Heart right ventricle (tissue), 16 donors: ENCODE measurements at regions not wholly inside any gene's neighbourhood (a gene's known extent, or its start where the extent isn't known, plus 50 kb on each side); places are given as distances from the start of the nearest gene placed in this dataset.

Experiments used
- ATAC-seq, 8 donors: fragments of 200-7000 bp; cut with Tn5 transposase; one replicate each; pipeline ENCODE4 v1.9.1; 2020; ENCODE audit warnings: mild to moderate bottlenecking in 8 of 8, moderate library complexity in 8 of 8, moderate number of reproducible peaks in 1 of 8
- DNase-seq, 2 donors: peaks; one replicate each; pipeline ENCODE4 v3.0.0-alpha.2; 2020
- H3K27ac ChIP-seq, 10 donors: fragments of 200-600 bp; sonication (generic) in 2 of 10; one replicate each; pipeline versions ENCODE4 v1.5.0 to v1.8.0; 2020 to 2022; ENCODE audit warnings: mild to moderate bottlenecking in 3 of 10
- H3K27me3 ChIP-seq, 7 donors: fragments of 200-600 bp; one replicate each; pipeline ENCODE4 v1.8.0; 2021 to 2022; ENCODE audit warnings: mild to moderate bottlenecking in 2 of 7
- H3K36me3 ChIP-seq, 9 donors: fragments of 200-600 bp; sonication (generic) in 1 of 9; one replicate each; pipeline versions ENCODE4 v1.5.0 to v1.8.0; 2020 to 2022; ENCODE audit warnings: mild to moderate bottlenecking in 2 of 9
- H3K4me1 ChIP-seq, 9 donors: fragments of 200-600 bp; sonication (generic) in 1 of 9; one replicate each; pipeline versions ENCODE4 v1.5.0 to v1.8.0; 2020 to 2022; ENCODE audit warnings: mild to moderate bottlenecking in 4 of 9
- H3K4me3 ChIP-seq, 10 donors: fragments of 200-600 bp; sonication (generic) in 2 of 10; one replicate each; pipeline versions ENCODE4 v1.5.0 to v1.8.0; 2020 to 2022; ENCODE audit warnings: mild to moderate bottlenecking in 7 of 10, moderate library complexity in 2 of 10
- H3K9me3 ChIP-seq, 11 donors: fragments of 200-600 bp in 10 of 11; sonication (generic) in 2 of 11; one replicate each; pipeline versions ENCODE4 v1.5.0 to v1.8.0; 2013 to 2022; ENCODE audit warnings: mild to moderate bottlenecking in 2 of 11, control low read depth in 1 of 11, moderate library complexity in 1 of 11
- WGBS, 2 donors: extraction: QIAGEN DNeasy Blood & Tissue Kit; methylation state at CpG; one replicate each; pipeline ENCODE4 v1.1.7; 2013; ENCODE audit warnings: inconsistent platforms in 1 of 2; 5-methylcytosine and 5-hydroxymethylcytosine counted together
- intact Hi-C, 10 donors: fragments of 100-400 bp; cut with DNase I; formaldehyde crosslinking; loops; one replicate each; pipeline versions ENCODE4 v1.11.1 to v1.14.2; 2022
- TF ChIP-seq, protein P1 (sequence below), 9 donors: fragments of 200-600 bp; sonication (generic) in 2 of 9; IDR thresholded peaks; one replicate each; pipeline versions ENCODE4 v1.5.0 to v1.8.0; 2021 to 2022; ENCODE audit warnings: antibody characterized with exemption in 9 of 9, mild to moderate bottlenecking in 5 of 9, moderate library complexity in 1 of 9
- donor health status: Arrhythmogenic right ventricular cardiomyopathy.
- donor health status: ischemic (EF 13 %, LVEDD 7.1; RV severe dilation, severe dysfunction).
- donor health status: healthy with polysubstance abuse.
- donor health status: DM: no; HTN: yes; CAD: no.
- donor health status: DM: no; HTN: no; CAD: no.
- donor health status: ischemic (EF 25% LVEDD 6.9; RV normal size, moderate dysfunction).
- donor health status: ischemic (EF 25% LVEDD 5.7; RV mildly dilated, moderate dysfunction).
- donor health status: healthy.
- donor health status: DM: yes; HTN: yes; CAD: no.
- donor health status: Ischemic cardiomyopathy.
- donor health status: ischemic (EF 35%, LVEDD 5.7; RV mildly dilated, moderate dysfunction).
- donor health status: nonischemic (EF 11% LVEDD 7.7; RV severe dilation, severe dysfunction).
- donor health status: DM: yes; HTN: yes; CAD: no.
- donor health status: PGD.
- donor health status: ischemic (EF 29% LVEDD 5.4; RV normal size, mild dysfunction).
- donor health status: nonischemic (EF 23%, LVEDD 6.1; RV moderate dilation, normal function).

- 84 to 85% methylated on average over 2 of the region's 2 CpGs for WGBS, 2 donors
- H3K9me3 ChIP-seq = no peaks in the 10 kb centered on the region
- TF ChIP-seq, protein P1, sequence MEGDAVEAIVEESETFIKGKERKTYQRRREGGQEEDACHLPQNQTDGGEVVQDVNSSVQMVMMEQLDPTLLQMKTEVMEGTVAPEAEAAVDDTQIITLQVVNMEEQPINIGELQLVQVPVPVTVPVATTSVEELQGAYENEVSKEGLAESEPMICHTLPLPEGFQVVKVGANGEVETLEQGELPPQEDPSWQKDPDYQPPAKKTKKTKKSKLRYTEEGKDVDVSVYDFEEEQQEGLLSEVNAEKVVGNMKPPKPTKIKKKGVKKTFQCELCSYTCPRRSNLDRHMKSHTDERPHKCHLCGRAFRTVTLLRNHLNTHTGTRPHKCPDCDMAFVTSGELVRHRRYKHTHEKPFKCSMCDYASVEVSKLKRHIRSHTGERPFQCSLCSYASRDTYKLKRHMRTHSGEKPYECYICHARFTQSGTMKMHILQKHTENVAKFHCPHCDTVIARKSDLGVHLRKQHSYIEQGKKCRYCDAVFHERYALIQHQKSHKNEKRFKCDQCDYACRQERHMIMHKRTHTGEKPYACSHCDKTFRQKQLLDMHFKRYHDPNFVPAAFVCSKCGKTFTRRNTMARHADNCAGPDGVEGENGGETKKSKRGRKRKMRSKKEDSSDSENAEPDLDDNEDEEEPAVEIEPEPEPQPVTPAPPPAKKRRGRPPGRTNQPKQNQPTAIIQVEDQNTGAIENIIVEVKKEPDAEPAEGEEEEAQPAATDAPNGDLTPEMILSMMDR (IDR thresholded peaks at IDR 0.05) = no peak
- H3K27me3 ChIP-seq = no peaks in the 10 kb centered on the region
- DNase-seq (no peak), ATAC-seq (no peak)
- H3K4me1 ChIP-seq = peaks cover 0 to 7% (median 0%) of the 10 kb centered on the region in 9 donors
- H3K27ac ChIP-seq = no peak overlapping the region
- no peaks in the 10 kb centered on the region for H3K36me3 ChIP-seq
- intact Hi-C loops = no loop called here
- H3K4me3 ChIP-seq = no peak overlapping the region
Observed at GRCh38 chr3:25377042-25377441, 51.0 kb upstream of the RARB start.
